Activated CD4-positive, alpha-beta memory T cell treated with anti-CD3 and anti-CD28 coated beads for 36 hours (primary cell): ENCODE measurements at regions not wholly inside any gene's neighbourhood (a gene's known extent, or its start where the extent isn't known, plus 50 kb on each side); places are given as distances from the start of the nearest gene placed in this dataset.
"Not testable (repeated sequence)": the region's sequence is repeated elsewhere in the genome, so short reads cannot be mapped to it uniquely, and the experiment has no call there.

Experiments
- CTCF ChIA-PET: fragments of 350-600 bp; sonication (Branson Sonifier 250); formaldehyde crosslinking; loops from one replicate; lab custom pipeline; 2021; ENCODE audit warnings: antibody characterized with exemption, inconsistent platforms; lab: Charles Lee
- POLR2A ChIA-PET: fragments of 350-600 bp; sonication (Branson Sonifier 250); formaldehyde crosslinking; loops from one replicate; lab custom pipeline; 2021; ENCODE audit warnings: antibody characterized with exemption; lab: Charles Lee
- DNase-seq: peaks from one replicate; pipeline ENCODE4 v3.0.0-alpha.2; 2020
- H3K27ac Mint-ChIP-seq: one replicate; pipeline ENCODE4 v1.8.0; 2021; ENCODE audit warnings: mixed read lengths
- H3K27me3 Mint-ChIP-seq: one replicate; pipeline ENCODE4 v1.8.0; 2021; ENCODE audit warnings: mixed read lengths
- H3K36me3 Mint-ChIP-seq: one replicate; pipeline ENCODE4 v1.8.0; 2021; ENCODE audit warnings: mixed read lengths
- H3K4me1 Mint-ChIP-seq: one replicate; pipeline ENCODE4 v1.8.0; 2021; ENCODE audit warnings: low read depth, mixed read lengths
- H3K4me3 Mint-ChIP-seq: one replicate; pipeline ENCODE4 v1.8.0; 2021; ENCODE audit warnings: mild to moderate bottlenecking, mixed read lengths
- H3K9me3 Mint-ChIP-seq: one replicate; pipeline ENCODE4 v1.8.0; 2021; ENCODE audit warnings: mixed read lengths
- intact Hi-C: fragments of 100-400 bp; cut with micrococcal nuclease; formaldehyde crosslinking; loops from one replicate; pipeline ENCODE4 v1.15.1; 2023

GRCh38 chrY:13627323-13627722, 76.4 kb upstream of the TMSB4Y start:
- POLR2A ChIA-PET, intact Hi-C loops, H3K9me3 Mint-ChIP-seq, H3K27ac Mint-ChIP-seq, H3K4me3 Mint-ChIP-seq, H3K27me3 Mint-ChIP-seq, H3K4me1 Mint-ChIP-seq, H3K36me3 Mint-ChIP-seq, CTCF ChIA-PET, DNase-seq: not testable (repeated sequence)

GRCh38 chrY:13615943-13616304, 87.8 kb upstream of the TMSB4Y start:
- Mint-ChIP-seq H3K27ac (no peak overlapping the region), H3K4me3 (no peak overlapping the region), H3K27me3 (peaks cover 2% of the 10 kb centered on the region), H3K9me3 (no peaks in the 10 kb centered on the region), H3K36me3 (no peaks in the 10 kb centered on the region), H3K4me1 (no peaks in the 10 kb centered on the region)
- ChIA-PET CTCF (no interaction called here), POLR2A (no interaction called here)
- intact Hi-C loops, result no loop called here
- no peak for DNase-seq

GRCh38 chrY:13615301-13615942, 88.3 kb upstream of the TMSB4Y start:
- H3K27me3 Mint-ChIP-seq, result peaks cover 2% of the 10 kb centered on the region
- no peak overlapping the region for H3K27ac Mint-ChIP-seq
- H3K36me3 Mint-ChIP-seq, result no peaks in the 10 kb centered on the region
- no peaks in the 10 kb centered on the region for H3K9me3 Mint-ChIP-seq
- intact Hi-C loops, result no loop called here
- CTCF ChIA-PET, result no interaction called here
- DNase-seq, result no peak
- POLR2A ChIA-PET, result no interaction called here
- H3K4me1 Mint-ChIP-seq, result no peaks in the 10 kb centered on the region
- no peak overlapping the region for H3K4me3 Mint-ChIP-seq

- ChIA-PET POLR2A (no interaction called here), CTCF (no interaction called here)
- Mint-ChIP-seq H3K9me3 (peaks cover 4% of the 10 kb centered on the region), H3K36me3 (no peaks in the 10 kb centered on the region), H3K27me3 (peaks cover 2% of the 10 kb centered on the region), H3K27ac (no peak overlapping the region), H3K4me3 (no peak overlapping the region), H3K4me1 (no peaks in the 10 kb centered on the region)
- no peak for DNase-seq
- intact Hi-C loops, result no loop called here
These were observed 90.8 kb upstream of the TMSB4Y start for GRCh38 chrY:13612916-13613315.

GRCh38 chrY:13611965-13612364, 91.7 kb upstream of the TMSB4Y start:
- H3K27me3 Mint-ChIP-seq, result no peaks in the 10 kb centered on the region
- H3K27ac Mint-ChIP-seq, result no peak overlapping the region
- peaks cover 7% of the 10 kb centered on the region for H3K9me3 Mint-ChIP-seq
- no peaks in the 10 kb centered on the region for H3K36me3 Mint-ChIP-seq
- ChIA-PET CTCF (no interaction called here), POLR2A (no interaction called here)
- no peaks in the 10 kb centered on the region for H3K4me1 Mint-ChIP-seq
- H3K4me3 Mint-ChIP-seq, result no peak overlapping the region
- intact Hi-C loops, result no loop called here
- DNase-seq, result no peak

- DNase-seq, result no peak
- CTCF ChIA-PET, result no interaction called here
- POLR2A ChIA-PET, result no interaction called here
- H3K4me3 Mint-ChIP-seq, result no peak overlapping the region
- no peaks in the 10 kb centered on the region for H3K4me1 Mint-ChIP-seq
- no peak overlapping the region for H3K27ac Mint-ChIP-seq
- H3K9me3 Mint-ChIP-seq, result no peaks in the 10 kb centered on the region
- intact Hi-C loops, result no loop called here
- no peaks in the 10 kb centered on the region for H3K27me3 Mint-ChIP-seq
- H3K36me3 Mint-ChIP-seq, result no peaks in the 10 kb centered on the region
These were observed 111.2 kb upstream of the TMSB4Y start for GRCh38 chrY:13592450-13592849.

GRCh38 chrY:13570931-13571330, 91.1 kb upstream of the UTY start:
- intact Hi-C loops, CTCF ChIA-PET, H3K9me3 Mint-ChIP-seq, H3K27ac Mint-ChIP-seq, DNase-seq, H3K4me1 Mint-ChIP-seq, H3K4me3 Mint-ChIP-seq, H3K36me3 Mint-ChIP-seq, POLR2A ChIA-PET, H3K27me3 Mint-ChIP-seq: not testable (repeated sequence)

- no peak overlapping the region for H3K27ac Mint-ChIP-seq
- POLR2A ChIA-PET, result no interaction called here
These were observed 87.4 kb upstream of the UTY start for GRCh38 chrY:13567186-13567585.

GRCh38 chrY:13554949-13555348, 75.1 kb upstream of the UTY start:
- H3K36me3 Mint-ChIP-seq, result no peaks in the 10 kb centered on the region
- H3K27me3 Mint-ChIP-seq, result no peaks in the 10 kb centered on the region
- no peak for DNase-seq
- no peak overlapping the region for H3K4me3 Mint-ChIP-seq
- CTCF ChIA-PET, result no interaction called here
- H3K27ac Mint-ChIP-seq, result no peak overlapping the region
- H3K4me1 Mint-ChIP-seq, result peaks cover 12% of the 10 kb centered on the region
- POLR2A ChIA-PET, result no interaction called here
- H3K9me3 Mint-ChIP-seq, result no peaks in the 10 kb centered on the region
- intact Hi-C loops, result no loop called here

More at GRCh38 chrY:13567186-13567585, 87.4 kb upstream of the UTY start:
- CTCF ChIA-PET, result no interaction called here
- Mint-ChIP-seq H3K4me1 (no peaks in the 10 kb centered on the region), H3K4me3 (no peak overlapping the region), H3K9me3 (no peaks in the 10 kb centered on the region), H3K36me3 (no peaks in the 10 kb centered on the region), H3K27me3 (no peaks in the 10 kb centered on the region)
- no peak for DNase-seq
- intact Hi-C loops, result no loop called here

GRCh38 chrY:13552393-13553116, 72.7 kb upstream of the UTY start:
- H3K27ac Mint-ChIP-seq, result peak overlapping the region; percentile 28
- peaks cover 12% of the 10 kb centered on the region for H3K4me1 Mint-ChIP-seq
- CTCF ChIA-PET, result no interaction called here
- H3K27me3 Mint-ChIP-seq, result no peaks in the 10 kb centered on the region
- no peak for DNase-seq
- H3K4me3 Mint-ChIP-seq, result peak overlapping the region; percentile 26
- H3K36me3 Mint-ChIP-seq, result no peaks in the 10 kb centered on the region
- intact Hi-C loops, result loop anchor here (2.0 kb wide), 1 partner anchor 78 kb away; no protein-coding TSS in a partner anchor
- no peaks in the 10 kb centered on the region for H3K9me3 Mint-ChIP-seq
- POLR2A ChIA-PET, result no interaction called here

GRCh38 chrY:13551246-13551645, 71.4 kb upstream of the UTY start:
- POLR2A ChIA-PET, result no interaction called here
- Mint-ChIP-seq H3K4me3 (no peak overlapping the region), H3K27ac (no peak overlapping the region), H3K36me3 (no peaks in the 10 kb centered on the region), H3K4me1 (peaks cover 12% of the 10 kb centered on the region), H3K27me3 (no peaks in the 10 kb centered on the region), H3K9me3 (no peaks in the 10 kb centered on the region)
- no peak for DNase-seq
- CTCF ChIA-PET, result no interaction called here
- intact Hi-C loops, result no loop called here

GRCh38 chrY:13544491-13544890, 64.7 kb upstream of the UTY start:
- intact Hi-C loops, result no loop called here
- peaks cover 3% of the 10 kb centered on the region for H3K36me3 Mint-ChIP-seq
- ChIA-PET POLR2A (no interaction called here), CTCF (no interaction called here)
- H3K4me1 Mint-ChIP-seq, result no peaks in the 10 kb centered on the region
- no peak overlapping the region for H3K27ac Mint-ChIP-seq
- DNase-seq, result no peak
- H3K9me3 Mint-ChIP-seq, result peaks cover 8% of the 10 kb centered on the region
- H3K4me3 Mint-ChIP-seq, result no peak overlapping the region
- no peaks in the 10 kb centered on the region for H3K27me3 Mint-ChIP-seq

GRCh38 chrY:13537919-13538318, 58.1 kb upstream of the UTY start:
- intact Hi-C loops, result no loop called here
- POLR2A ChIA-PET, result no interaction called here

More at GRCh38 chrY:13537919-13538318, 58.1 kb upstream of the UTY start:
- Mint-ChIP-seq H3K36me3 (peaks cover 3% of the 10 kb centered on the region), H3K4me3 (no peak overlapping the region), H3K27me3 (no peaks in the 10 kb centered on the region), H3K9me3 (peaks cover 8% of the 10 kb centered on the region), H3K4me1 (no peaks in the 10 kb centered on the region), H3K27ac (no peak overlapping the region)
- DNase-seq, result no peak
- CTCF ChIA-PET, result no interaction called here
